Upper lobe of right lung (tissue), 1 donor: ENCODE measurements at regions not wholly inside any gene's neighbourhood (a gene's known extent, or its start where the extent isn't known, plus 50 kb on each side); places are given as distances from the start of the nearest gene placed in this dataset.
"Not testable (repeated sequence)": the region's sequence is repeated elsewhere in the genome, so short reads cannot be mapped to it uniquely, and the experiment has no call there.

ENCODE experiments used
- ATAC-seq: fragments of 200-7000 bp; cut with Tn5 transposase; one replicate; pipeline ENCODE4 v1.9.1; 2020; ENCODE audit warnings: mild to moderate bottlenecking, moderate library complexity
- DNase-seq: peaks from one replicate; pipeline ENCODE4 v3.0.0-alpha.2; 2020
- H3K27ac ChIP-seq: fragments of 200-600 bp; one replicate; pipeline ENCODE4 v1.8.0; 2022
- H3K27me3 ChIP-seq: fragments of 200-600 bp; one replicate; pipeline ENCODE4 v1.8.0; 2022; ENCODE audit warnings: mild to moderate bottlenecking
- H3K36me3 ChIP-seq: fragments of 200-600 bp; one replicate; pipeline ENCODE4 v1.8.0; 2022
- H3K4me1 ChIP-seq: fragments of 200-600 bp; one replicate; pipeline ENCODE4 v1.8.0; 2022
- H3K4me3 ChIP-seq: fragments of 200-600 bp; one replicate; pipeline ENCODE4 v1.8.0; 2022; ENCODE audit warnings: mild to moderate bottlenecking
- H3K9me3 ChIP-seq: fragments of 200-600 bp; one replicate; pipeline ENCODE4 v1.8.0; 2022
- intact Hi-C: fragments of 100-400 bp; cut with DNase I; formaldehyde crosslinking; loops from one replicate; pipeline ENCODE4 v1.11.0; 2022
- TF ChIP-seq, protein P1 (sequence below): fragments of 200-600 bp; IDR thresholded peaks from one replicate; pipeline ENCODE4 v1.8.0; 2022; ENCODE audit warnings: antibody characterized with exemption
- donor health status: DM: no; HTN: yes; CAD: no; lungs with severe emphysema.

DNA sequence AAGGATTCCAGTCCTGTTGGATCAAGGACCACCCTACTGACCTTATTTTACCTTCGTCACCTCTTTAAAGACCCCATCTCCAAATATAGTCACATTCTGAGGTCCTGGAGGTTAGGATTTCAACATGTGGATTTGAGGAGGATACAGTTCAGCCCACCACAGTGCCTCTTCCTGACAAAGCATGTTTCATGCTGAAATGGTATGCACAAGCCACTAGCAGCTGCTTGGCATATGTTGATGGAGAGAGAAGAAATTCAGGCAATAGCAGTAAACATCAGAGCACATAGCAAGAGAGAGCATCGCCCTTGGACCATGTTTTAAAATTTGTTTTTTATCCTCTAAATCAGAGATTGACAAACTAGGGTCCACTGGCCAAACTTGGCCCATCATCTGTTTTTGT lies 172.1 kb downstream of the PRKX start:
- intact Hi-C loops: no loop called here
- DNase-seq: no peak

DNA sequence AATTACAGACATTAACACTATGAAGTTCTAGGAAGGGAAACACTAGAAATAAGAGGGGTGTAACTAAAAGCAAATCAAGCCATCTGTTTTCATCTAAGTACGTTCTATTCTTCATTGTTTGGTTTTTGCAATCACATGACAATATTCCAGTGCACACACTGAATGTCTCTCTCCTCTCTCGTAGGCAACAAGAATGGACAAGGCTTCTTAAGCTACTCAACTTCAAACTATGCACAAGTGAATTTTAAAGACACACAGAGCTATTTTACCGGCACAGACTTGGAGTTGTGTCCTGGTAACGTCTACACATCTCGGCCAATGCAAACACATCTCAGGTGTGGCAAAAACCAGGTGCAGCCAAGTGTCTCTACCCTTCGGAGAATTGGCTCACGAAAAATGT lies 173.3 kb downstream of the PRKX start:
- no peaks in the 10 kb centered on the region for H3K9me3 ChIP-seq
- H3K36me3 ChIP-seq: no peaks in the 10 kb centered on the region
- no peak overlapping the region for H3K4me3 ChIP-seq
- TF ChIP-seq, protein P1, sequence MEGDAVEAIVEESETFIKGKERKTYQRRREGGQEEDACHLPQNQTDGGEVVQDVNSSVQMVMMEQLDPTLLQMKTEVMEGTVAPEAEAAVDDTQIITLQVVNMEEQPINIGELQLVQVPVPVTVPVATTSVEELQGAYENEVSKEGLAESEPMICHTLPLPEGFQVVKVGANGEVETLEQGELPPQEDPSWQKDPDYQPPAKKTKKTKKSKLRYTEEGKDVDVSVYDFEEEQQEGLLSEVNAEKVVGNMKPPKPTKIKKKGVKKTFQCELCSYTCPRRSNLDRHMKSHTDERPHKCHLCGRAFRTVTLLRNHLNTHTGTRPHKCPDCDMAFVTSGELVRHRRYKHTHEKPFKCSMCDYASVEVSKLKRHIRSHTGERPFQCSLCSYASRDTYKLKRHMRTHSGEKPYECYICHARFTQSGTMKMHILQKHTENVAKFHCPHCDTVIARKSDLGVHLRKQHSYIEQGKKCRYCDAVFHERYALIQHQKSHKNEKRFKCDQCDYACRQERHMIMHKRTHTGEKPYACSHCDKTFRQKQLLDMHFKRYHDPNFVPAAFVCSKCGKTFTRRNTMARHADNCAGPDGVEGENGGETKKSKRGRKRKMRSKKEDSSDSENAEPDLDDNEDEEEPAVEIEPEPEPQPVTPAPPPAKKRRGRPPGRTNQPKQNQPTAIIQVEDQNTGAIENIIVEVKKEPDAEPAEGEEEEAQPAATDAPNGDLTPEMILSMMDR: no peak
- H3K27ac ChIP-seq: no peak overlapping the region
- intact Hi-C loops: no loop called here
- H3K27me3 ChIP-seq: no peaks in the 10 kb centered on the region
- DNase-seq: no peak
- ATAC-seq: no peak
- H3K4me1 ChIP-seq: no peaks in the 10 kb centered on the region

More for the DNA sequence above, 172.1 kb downstream of the PRKX start:
- no peaks in the 10 kb centered on the region for H3K27me3 ChIP-seq
- H3K36me3 ChIP-seq: no peaks in the 10 kb centered on the region
- TF ChIP-seq, protein P1: no peak
- no peak overlapping the region for H3K4me3 ChIP-seq
- ATAC-seq: no peak
- H3K4me1 ChIP-seq: no peaks in the 10 kb centered on the region
- no peaks in the 10 kb centered on the region for H3K9me3 ChIP-seq
- no peak overlapping the region for H3K27ac ChIP-seq

DNA sequence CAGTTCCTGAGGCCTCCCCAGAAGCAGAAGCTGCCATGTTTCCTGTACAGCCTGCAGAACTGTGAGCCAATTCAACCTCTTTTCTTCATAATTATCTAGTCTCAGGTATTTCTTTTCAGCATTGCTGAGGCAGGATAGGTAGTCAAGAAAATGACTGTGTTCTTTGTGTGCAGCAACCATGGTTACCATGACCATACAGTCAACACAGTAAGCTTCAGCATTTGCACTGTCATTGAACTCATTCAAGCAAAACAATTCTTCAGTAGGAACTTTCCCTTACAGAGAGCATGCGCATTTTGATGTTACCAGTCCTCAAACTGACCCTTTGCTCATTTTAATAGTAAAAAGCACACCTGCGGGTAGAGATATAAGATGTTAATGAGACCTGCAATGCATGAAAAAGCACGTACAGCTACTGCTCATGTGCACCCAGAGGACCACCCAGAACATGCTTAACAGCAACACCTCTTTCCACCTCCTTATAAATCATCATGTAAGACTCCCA lies 180.8 kb downstream of the PRKX start:
- H3K36me3 ChIP-seq: no peaks in the 10 kb centered on the region
- no peak overlapping the region for H3K4me3 ChIP-seq
- H3K9me3 ChIP-seq: no peaks in the 10 kb centered on the region
- DNase-seq (no peak), ATAC-seq (no peak)
- intact Hi-C loops: no loop called here
- H3K4me1 ChIP-seq: no peaks in the 10 kb centered on the region
- no peaks in the 10 kb centered on the region for H3K27me3 ChIP-seq
- H3K27ac ChIP-seq: no peak overlapping the region
- TF ChIP-seq, protein P1: no peak

DNA sequence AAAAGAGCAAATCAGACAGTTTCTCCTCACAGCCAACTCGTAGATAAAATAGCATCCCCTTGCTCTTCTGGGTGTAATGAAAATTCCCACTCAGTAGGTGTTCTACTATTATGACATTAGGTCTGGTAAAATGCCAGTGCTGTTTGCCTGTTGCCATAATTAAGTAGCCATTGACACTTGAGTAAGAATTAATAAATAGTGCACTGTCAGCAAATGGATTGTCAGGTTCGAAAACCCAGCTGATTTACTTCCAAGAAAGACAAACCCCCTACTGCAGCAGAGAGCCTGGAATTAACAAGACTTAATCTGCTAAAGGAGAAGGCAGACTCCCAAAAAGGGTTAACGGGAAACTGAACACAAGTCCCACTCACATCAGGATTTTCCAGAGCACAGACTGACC lies 182.0 kb downstream of the PRKX start:
- H3K36me3 ChIP-seq, H3K27me3 ChIP-seq, intact Hi-C loops, DNase-seq, H3K4me1 ChIP-seq, ATAC-seq, H3K9me3 ChIP-seq, H3K27ac ChIP-seq, H3K4me3 ChIP-seq: not testable (repeated sequence)

GRCh38 chrX:3529466-3530010 lies 183.1 kb upstream of the MXRA5 start:
- intact Hi-C loops: no loop called here
- H3K27me3 ChIP-seq: no peaks in the 10 kb centered on the region
- ATAC-seq (no peak), DNase-seq (no peak)
- H3K9me3 ChIP-seq: no peaks in the 10 kb centered on the region
- TF ChIP-seq, protein P1: no peak
- no peak overlapping the region for H3K4me3 ChIP-seq
- no peak overlapping the region for H3K27ac ChIP-seq
- no peaks in the 10 kb centered on the region for H3K4me1 ChIP-seq
- H3K36me3 ChIP-seq: no peaks in the 10 kb centered on the region

GRCh38 chrX:3527811-3528210 lies 181.4 kb upstream of the MXRA5 start:
- Histone ChIP-seq H3K4me1 (no peaks in the 10 kb centered on the region), H3K27ac (no peak overlapping the region), H3K4me3 (no peak overlapping the region), H3K27me3 (no peaks in the 10 kb centered on the region), H3K9me3 (no peaks in the 10 kb centered on the region), H3K36me3 (no peaks in the 10 kb centered on the region)
- TF ChIP-seq, protein P1: no peak
- ATAC-seq: no peak
- intact Hi-C loops: no loop called here
- DNase-seq: no peak
